OCI-LY3 (cell line): ENCODE measurements at regions not wholly inside any gene's neighbourhood (a gene's known extent, or its start where the extent isn't known, plus 50 kb on each side); places are given as distances from the start of the nearest gene placed in this dataset.

Experiments used
- H2AFZ ChIP-seq: fragments of 200-600, 300-600 bp; shearing (Covaris generic); 2 replicates; pipeline ENCODE4 v1.6.0; 2014; ENCODE audit warnings: antibody characterized with exemption, low read depth, low read length
- H3K27ac ChIP-seq: fragments of 200-600, 300-600 bp; sonication (generic); 2 replicates; pipeline ENCODE4 v1.5.1; 2014; ENCODE audit warnings: mild to moderate bottlenecking, low read length, moderate library complexity, mixed read lengths
- H3K27me3 ChIP-seq: fragments of 200-600, 300-600 bp; sonication (generic); 2 replicates; pipeline ENCODE4 v1.6.1; 2014; ENCODE audit warnings: low read depth, low read length, mixed read lengths
- H3K36me3 ChIP-seq: fragments of 200-600, 300-600 bp; sonication (generic); replicated peaks from 2 replicates; pipeline ENCODE3; 2014; ENCODE audit warnings: low read depth, low read length, mixed read lengths
- H3K4me1 ChIP-seq: fragments of 300-600, 200-600 bp; sonication (generic); 2 replicates; pipeline ENCODE4 v1.6.1; 2014; ENCODE audit warnings: low read length, mixed read lengths
- H3K4me2 ChIP-seq: fragments of 200-600, 300-600 bp; sonication (generic); 2 replicates; pipeline ENCODE4 v1.6.1; 2014; ENCODE audit warnings: low read length, mixed read lengths
- H3K4me3 ChIP-seq: fragments of 300-600, 200-600 bp; sonication (generic); 2 replicates; pipeline ENCODE4 v1.5.1; 2014; ENCODE audit warnings: antibody characterized with exemption, mild to moderate bottlenecking, low read length, moderate library complexity
- H3K79me2 ChIP-seq: fragments of 300-600, 200-600 bp; shearing (Covaris generic); 2 replicates; pipeline ENCODE4 v1.6.1; 2014; ENCODE audit warnings: mild to moderate bottlenecking, low read length, mixed read lengths
- H3K9ac ChIP-seq: fragments of 300-600, 200-600 bp; shearing (Covaris generic); 2 replicates; pipeline ENCODE4 v1.6.0; 2014; ENCODE audit warnings: mild to moderate bottlenecking, low read length, moderate library complexity
- H3K9me3 ChIP-seq: fragments of 200-600, 300-600 bp; shearing (Covaris generic); 2 replicates; pipeline ENCODE4 v1.6.1; 2014; ENCODE audit warnings: low read length, mixed read lengths; ENCODE audit not compliant: insufficient read depth
- H4K20me1 ChIP-seq: fragments of 200-600, 300-600 bp; sonication (generic); 2 replicates; pipeline ENCODE4 v1.6.1; 2016; ENCODE audit warnings: low read length, mixed read lengths; ENCODE audit not compliant: insufficient read depth
- CTCF ChIP-seq: fragments of 200-600, 300-600 bp; sonication (generic); IDR thresholded peaks from 2 replicates; pipeline ENCODE4 v1.5.1; 2014; ENCODE audit warnings: antibody characterized with exemption, low read length, low read depth
- EZH2phosphoT487 ChIP-seq: fragments of 200-600 bp; shearing (Covaris generic); IDR thresholded peaks from 2 replicates; pipeline ENCODE4 v1.6.1; 2018; ENCODE audit warnings: antibody characterized with exemption, mixed run types, low read depth

GRCh38 chr9:20138841-20139240, 350.0 kb upstream of the SLC24A2 start:
- TF ChIP-seq CTCF (no peak), EZH2phosphoT487 (no peak)

DNA sequence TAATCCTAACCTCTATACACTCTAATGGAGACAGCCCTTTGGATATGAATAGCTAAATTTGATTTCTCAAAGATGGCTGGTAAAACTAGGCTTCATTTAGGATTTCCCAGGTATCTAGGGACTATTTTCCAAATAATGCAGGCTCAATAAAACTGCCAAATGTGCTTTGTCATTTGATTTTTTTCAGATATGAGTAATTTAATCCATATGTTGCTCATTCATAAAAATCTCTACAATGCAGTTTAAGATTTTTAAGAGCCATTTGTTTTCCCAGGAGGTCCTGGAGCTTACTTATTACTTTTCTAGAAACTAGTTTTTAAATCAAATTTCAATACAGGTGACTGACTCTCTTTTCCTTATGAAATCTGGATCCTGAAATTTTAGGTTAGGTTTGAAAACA, 349.3 kb upstream of the SLC24A2 start:
- Histone ChIP-seq H3K79me2 (no peaks in the 10 kb centered on the region), H3K4me3 (no peak overlapping the region), H4K20me1 (no peaks in the 10 kb centered on the region), H3K27ac (no peak overlapping the region), H3K4me1 (no peaks in the 10 kb centered on the region), H3K9me3 (no peaks in the 10 kb centered on the region), H3K4me2 (no peak overlapping the region), H3K36me3 (no peaks in the 10 kb centered on the region), H2AFZ (no peak overlapping the region), H3K9ac (no peak overlapping the region), H3K27me3 (no peaks in the 10 kb centered on the region)
- TF ChIP-seq CTCF (no peak), EZH2phosphoT487 (no peak)

More at GRCh38 chr9:20138841-20139240, 350.0 kb upstream of the SLC24A2 start:
- no peaks in the 10 kb centered on the region for H3K79me2 ChIP-seq
- H3K27me3 ChIP-seq: no peaks in the 10 kb centered on the region
- H2AFZ ChIP-seq: no peak overlapping the region
- H4K20me1 ChIP-seq: no peaks in the 10 kb centered on the region
- no peaks in the 10 kb centered on the region for H3K36me3 ChIP-seq
- H3K9me3 ChIP-seq: no peaks in the 10 kb centered on the region
- H3K4me3 ChIP-seq: no peak overlapping the region
- no peaks in the 10 kb centered on the region for H3K4me1 ChIP-seq
- H3K9ac ChIP-seq: no peak overlapping the region
- H3K4me2 ChIP-seq: no peak overlapping the region
- no peak overlapping the region for H3K27ac ChIP-seq

GRCh38 chr9:20137425-20137824, 348.6 kb upstream of the SLC24A2 start:
- Histone ChIP-seq H4K20me1 (no peaks in the 10 kb centered on the region), H3K79me2 (no peaks in the 10 kb centered on the region), H3K9ac (no peak overlapping the region), H3K36me3 (no peaks in the 10 kb centered on the region), H3K9me3 (no peaks in the 10 kb centered on the region), H3K27me3 (no peaks in the 10 kb centered on the region), H3K27ac (no peak overlapping the region), H3K4me1 (no peaks in the 10 kb centered on the region), H3K4me3 (no peak overlapping the region), H3K4me2 (no peak overlapping the region), H2AFZ (no peak overlapping the region)
- no peak for TF ChIP-seq CTCF

DNA sequence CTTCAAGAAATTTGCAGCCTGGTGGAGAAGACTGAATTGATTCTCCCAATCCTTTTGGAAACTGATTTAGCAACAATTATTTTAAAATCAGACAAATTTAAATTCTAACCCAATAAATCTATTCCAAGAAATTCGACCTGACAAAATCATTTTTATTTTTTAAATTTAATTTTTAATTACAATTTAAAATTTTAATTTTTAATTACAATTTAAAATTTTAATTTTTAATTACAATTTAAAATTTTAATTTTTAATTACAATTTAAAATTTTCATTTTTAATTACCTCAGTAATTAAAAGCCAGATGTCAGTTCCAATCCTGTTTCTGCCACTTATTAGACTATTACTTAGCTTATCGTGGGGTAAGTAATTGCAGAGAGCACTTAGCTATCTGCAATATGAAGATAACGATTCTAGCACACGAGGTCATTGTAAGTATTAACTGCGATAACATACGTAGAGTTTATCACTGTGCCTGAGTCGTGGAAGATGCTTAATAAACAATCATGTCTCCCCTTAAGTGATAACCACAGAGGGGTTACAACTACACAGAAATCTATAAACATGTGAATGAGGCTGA, 346.4 kb upstream of the SLC24A2 start:
- no peaks in the 10 kb centered on the region for H3K79me2 ChIP-seq
- H3K27ac ChIP-seq: no peak overlapping the region
- TF ChIP-seq EZH2phosphoT487 (no peak), CTCF (no peak)

More for the DNA sequence above, 346.4 kb upstream of the SLC24A2 start:
- H3K4me3 ChIP-seq: no peak overlapping the region
- H3K9ac ChIP-seq: no peak overlapping the region
- H3K9me3 ChIP-seq: no peaks in the 10 kb centered on the region
- no peak overlapping the region for H2AFZ ChIP-seq
- H4K20me1 ChIP-seq: no peaks in the 10 kb centered on the region
- H3K27me3 ChIP-seq: no peaks in the 10 kb centered on the region
- H3K36me3 ChIP-seq: no peaks in the 10 kb centered on the region
- H3K4me1 ChIP-seq: no peaks in the 10 kb centered on the region
- H3K4me2 ChIP-seq: no peak overlapping the region
